SK-N-SH treated with all-trans-retinoic acid at 6 μM for 48 hours (cell line): ENCODE measurements at regions not wholly inside any gene's neighbourhood (a gene's known extent, or its start where the extent isn't known, plus 50 kb on each side); places are given as distances from the start of the nearest gene placed in this dataset.

Experiments
- ATAC-seq: fragments of 200-7000 bp; cut with Tn5 transposase; 3 replicates; pipeline ENCODE4 v1.9.1; 2020; ENCODE audit warnings: mild to moderate bottlenecking, moderate library complexity
- ARNTL ChIP-seq: fragments of 450-650 bp; formaldehyde crosslinking; IDR thresholded peaks from 2 replicates; pipeline ENCODE4 v1.5.0; 2020; ENCODE audit warnings: low read depth, mild to moderate bottlenecking, moderate library complexity, borderline replicate concordance
- CREB5 ChIP-seq: fragments of 250-450 bp; sonication (Bioruptor Pico); IDR thresholded peaks from 2 replicates; pipeline ENCODE4 v1.5.1; 2020; ENCODE audit warnings: low read depth, mild to moderate bottlenecking, moderate library complexity
- CSRNP3 ChIP-seq: fragments of 250-450 bp; sonication (Bioruptor Pico); IDR thresholded peaks from 2 replicates; pipeline ENCODE4 v1.5.1; 2021; ENCODE audit warnings: mild to moderate bottlenecking, moderate library complexity
- ESRRG ChIP-seq: fragments of 250-450 bp; sonication (Bioruptor Pico); IDR thresholded peaks from 2 replicates; pipeline ENCODE4 v1.6.1; 2021; ENCODE audit warnings: mild to moderate bottlenecking
- GLIS3 ChIP-seq: fragments of 250-450 bp; sonication (Bioruptor Pico); IDR thresholded peaks from 2 replicates; pipeline ENCODE4 v1.5.0; 2020; ENCODE audit warnings: mild to moderate bottlenecking, moderate library complexity
- OSR1 ChIP-seq: fragments of 250-450 bp; sonication (Bioruptor Pico); IDR thresholded peaks from 2 replicates; pipeline ENCODE4 v1.8.0; 2022; ENCODE audit warnings: moderate library complexity, mild to moderate bottlenecking, inconsistent platforms
- PATZ1 ChIP-seq: fragments of 250-450 bp; sonication (Bioruptor Pico); IDR thresholded peaks from 2 replicates; pipeline ENCODE4 v1.8.0; 2020; ENCODE audit warnings: mild to moderate bottlenecking, moderate library complexity, borderline replicate concordance
- PPARA ChIP-seq: fragments of 250-450 bp; sonication (Bioruptor Pico); IDR thresholded peaks from 2 replicates; pipeline ENCODE4 v1.5.0; 2020; ENCODE audit warnings: mild to moderate bottlenecking, borderline replicate concordance
- RARB ChIP-seq: fragments of 250-450 bp; sonication (Bioruptor Pico); IDR thresholded peaks from 2 replicates; pipeline ENCODE4 v1.8.0; 2021; ENCODE audit warnings: mild to moderate bottlenecking, moderate library complexity
- SNAI2 ChIP-seq: fragments of 250-450 bp; sonication (Bioruptor Pico); IDR thresholded peaks from 2 replicates; pipeline ENCODE4 v1.5.0; 2020; ENCODE audit warnings: mild to moderate bottlenecking, moderate library complexity
- TCF4 ChIP-seq: fragments of 250-450 bp; sonication (Bioruptor Pico); IDR thresholded peaks from 2 replicates; pipeline ENCODE4 v1.8.0; 2021; ENCODE audit warnings: mild to moderate bottlenecking, moderate library complexity, borderline replicate concordance
- TOX ChIP-seq: fragments of 250-450 bp; sonication (Bioruptor Pico); IDR thresholded peaks from 2 replicates; pipeline ENCODE4 v1.8.0; 2021; ENCODE audit warnings: mild to moderate bottlenecking, moderate library complexity, borderline replicate concordance
- ZC3H10 ChIP-seq: fragments of 250-450 bp; sonication (Bioruptor Pico); IDR thresholded peaks from 2 replicates; pipeline ENCODE4 v1.5.1; 2021; ENCODE audit warnings: mild to moderate bottlenecking, moderate library complexity
- ZNF565 ChIP-seq: fragments of 450-650 bp; formaldehyde crosslinking; conservative IDR thresholded peaks from 2 replicates; pipeline ENCODE4 v1.5.0; 2020; ENCODE audit warnings: low read depth, mild to moderate bottlenecking, moderate library complexity
- ZNF70 ChIP-seq: fragments of 450-650 bp; formaldehyde crosslinking; IDR thresholded peaks from 2 replicates; pipeline ENCODE4 v1.5.0; 2020; ENCODE audit warnings: mild to moderate bottlenecking, moderate library complexity
- ZNF8 ChIP-seq: fragments of 450-650 bp; formaldehyde crosslinking; IDR thresholded peaks from 2 replicates; pipeline ENCODE4 v1.5.0; 2020; ENCODE audit warnings: mild to moderate bottlenecking, moderate library complexity
- TF ChIP-seq, protein P1 (sequence below): fragments of 250-450 bp; sonication (Bioruptor Pico); IDR thresholded peaks from 2 replicates; pipeline ENCODE4 v1.8.0; 2021; ENCODE audit warnings: low read depth, mild to moderate bottlenecking, moderate library complexity, borderline replicate concordance
- TF ChIP-seq, protein P2 (sequence below): fragments of 250-450 bp; sonication (Bioruptor Pico); IDR thresholded peaks from 2 replicates; pipeline ENCODE4 v1.5.0; 2020; ENCODE audit warnings: mild to moderate bottlenecking, moderate library complexity

DNA sequence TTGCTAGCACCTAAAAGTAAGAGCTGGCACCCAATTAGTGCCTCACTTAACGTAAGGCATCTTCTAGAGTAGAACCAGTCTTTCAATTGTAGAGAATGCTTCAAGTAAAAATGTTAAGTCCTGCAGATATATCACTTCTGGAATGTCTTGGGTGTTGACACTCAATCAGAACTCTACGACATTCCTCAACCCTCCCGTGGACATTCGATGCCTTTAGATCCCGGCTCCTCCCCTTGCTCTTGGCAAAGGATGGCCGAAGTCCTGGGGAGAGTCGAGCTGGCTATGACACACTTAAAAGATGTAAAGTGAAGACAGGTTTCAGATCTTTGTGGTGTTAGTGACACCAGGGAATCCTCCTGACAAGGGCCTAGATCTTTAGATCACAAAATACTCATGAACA lies 87.5 kb upstream of the ERCC6L2 start:
- TF ChIP-seq PATZ1 (no peak), TOX (CRISPR knock-in tag) (no peak), CSRNP3 (CRISPR knock-in tag) (no peak), CREB5 (CRISPR knock-in tag) (no peak), ESRRG (CRISPR knock-in tag) (no peak), ZC3H10 (no peak), SNAI2 (CRISPR knock-in tag) (no peak)
- no peak for ATAC-seq

DNA sequence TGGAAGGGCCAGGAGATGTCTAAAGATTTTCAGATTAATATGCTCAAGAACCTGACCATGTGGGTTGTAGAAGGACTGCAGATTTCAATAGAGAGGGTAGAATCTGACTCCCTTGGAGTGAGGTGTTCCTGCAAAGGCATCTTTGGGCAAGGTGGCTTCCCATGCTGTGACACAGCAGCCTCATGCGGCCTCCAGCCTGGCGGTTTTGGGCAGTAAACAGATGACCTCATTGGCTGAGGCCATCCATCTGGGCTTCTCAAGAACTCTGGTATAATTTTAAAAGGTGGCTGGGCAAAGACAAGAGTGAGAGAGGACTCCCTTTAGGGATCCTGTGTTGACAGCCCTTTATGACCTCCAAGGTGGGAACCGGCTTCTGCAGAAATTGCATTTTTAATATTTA lies 90.3 kb upstream of the ERCC6L2 start:
- no peak for ATAC-seq
- TF ChIP-seq ZNF565 (CRISPR knock-in tag) (no peak), ARNTL (CRISPR knock-in tag) (no peak), GLIS3 (CRISPR knock-in tag) (no peak), ZC3H10 (no peak), ESRRG (CRISPR knock-in tag) (no peak), RARB (CRISPR knock-in tag) (no peak)
- TF ChIP-seq, protein P1, sequence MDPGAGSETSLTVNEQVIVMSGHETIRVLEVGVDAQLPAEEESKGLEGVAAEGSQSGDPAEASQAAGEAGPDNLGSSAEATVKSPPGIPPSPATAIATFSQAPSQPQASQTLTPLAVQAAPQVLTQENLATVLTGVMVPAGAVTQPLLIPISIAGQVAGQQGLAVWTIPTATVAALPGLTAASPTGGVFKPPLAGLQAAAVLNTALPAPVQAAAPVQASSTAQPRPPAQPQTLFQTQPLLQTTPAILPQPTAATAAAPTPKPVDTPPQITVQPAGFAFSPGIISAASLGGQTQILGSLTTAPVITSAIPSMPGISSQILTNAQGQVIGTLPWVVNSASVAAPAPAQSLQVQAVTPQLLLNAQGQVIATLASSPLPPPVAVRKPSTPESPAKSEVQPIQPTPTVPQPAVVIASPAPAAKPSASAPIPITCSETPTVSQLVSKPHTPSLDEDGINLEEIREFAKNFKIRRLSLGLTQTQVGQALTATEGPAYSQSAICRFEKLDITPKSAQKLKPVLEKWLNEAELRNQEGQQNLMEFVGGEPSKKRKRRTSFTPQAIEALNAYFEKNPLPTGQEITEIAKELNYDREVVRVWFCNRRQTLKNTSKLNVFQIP: no peak

DNA sequence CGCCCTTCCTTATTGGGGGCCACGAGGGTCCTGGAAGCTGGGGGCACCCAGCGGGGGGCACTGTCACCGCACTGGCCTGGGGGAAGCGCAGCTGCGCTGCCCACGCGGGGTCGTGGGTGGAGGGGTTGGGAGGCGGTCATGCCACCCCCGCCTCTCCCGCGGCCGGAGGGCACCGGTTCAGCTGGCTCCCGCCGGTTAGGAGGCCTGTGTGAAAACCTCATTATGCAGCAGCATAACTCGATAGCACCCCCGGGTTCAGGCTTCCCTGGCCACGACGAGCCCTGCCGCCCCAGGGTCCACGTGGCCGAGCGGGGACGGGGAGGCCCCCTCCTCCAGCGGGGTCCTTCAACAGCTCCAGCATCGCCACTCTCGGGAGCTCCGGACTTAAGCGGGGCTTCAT lies 91.2 kb upstream of the ERCC6L2 start:
- no peak for ATAC-seq
- TF ChIP-seq OSR1 (CRISPR knock-in tag) (no peak), TCF4 (CRISPR knock-in tag) (no peak), ZNF70 (CRISPR knock-in tag) (no peak), PPARA (CRISPR knock-in tag) (no peak), TOX (CRISPR knock-in tag) (no peak), ESRRG (CRISPR knock-in tag) (no peak), ZNF8 (CRISPR knock-in tag) (no peak), RARB (CRISPR knock-in tag) (no peak)
- TF ChIP-seq, protein P2, sequence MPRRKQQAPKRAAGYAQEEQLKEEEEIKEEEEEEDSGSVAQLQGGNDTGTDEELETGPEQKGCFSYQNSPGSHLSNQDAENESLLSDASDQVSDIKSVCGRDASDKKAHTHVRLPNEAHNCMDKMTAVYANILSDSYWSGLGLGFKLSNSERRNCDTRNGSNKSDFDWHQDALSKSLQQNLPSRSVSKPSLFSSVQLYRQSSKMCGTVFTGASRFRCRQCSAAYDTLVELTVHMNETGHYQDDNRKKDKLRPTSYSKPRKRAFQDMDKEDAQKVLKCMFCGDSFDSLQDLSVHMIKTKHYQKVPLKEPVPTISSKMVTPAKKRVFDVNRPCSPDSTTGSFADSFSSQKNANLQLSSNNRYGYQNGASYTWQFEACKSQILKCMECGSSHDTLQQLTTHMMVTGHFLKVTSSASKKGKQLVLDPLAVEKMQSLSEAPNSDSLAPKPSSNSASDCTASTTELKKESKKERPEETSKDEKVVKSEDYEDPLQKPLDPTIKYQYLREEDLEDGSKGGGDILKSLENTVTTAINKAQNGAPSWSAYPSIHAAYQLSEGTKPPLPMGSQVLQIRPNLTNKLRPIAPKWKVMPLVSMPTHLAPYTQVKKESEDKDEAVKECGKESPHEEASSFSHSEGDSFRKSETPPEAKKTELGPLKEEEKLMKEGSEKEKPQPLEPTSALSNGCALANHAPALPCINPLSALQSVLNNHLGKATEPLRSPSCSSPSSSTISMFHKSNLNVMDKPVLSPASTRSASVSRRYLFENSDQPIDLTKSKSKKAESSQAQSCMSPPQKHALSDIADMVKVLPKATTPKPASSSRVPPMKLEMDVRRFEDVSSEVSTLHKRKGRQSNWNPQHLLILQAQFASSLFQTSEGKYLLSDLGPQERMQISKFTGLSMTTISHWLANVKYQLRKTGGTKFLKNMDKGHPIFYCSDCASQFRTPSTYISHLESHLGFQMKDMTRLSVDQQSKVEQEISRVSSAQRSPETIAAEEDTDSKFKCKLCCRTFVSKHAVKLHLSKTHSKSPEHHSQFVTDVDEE (CRISPR knock-in tag): no peak
- TF ChIP-seq, protein P1: no peak
